A549 (cell line): ENCODE measurements at regions not wholly inside any gene's neighbourhood (a gene's known extent, or its start where the extent isn't known, plus 50 kb on each side); places are given as distances from the start of the nearest gene placed in this dataset.

Source experiments
- ESRRA ChIP-seq: fragments of 150-350 bp; IDR thresholded peaks from 2 replicates; pipeline ENCODE4 v1.6.1; 2014; ENCODE audit warnings: mild to moderate bottlenecking, low read length, borderline replicate concordance
- HDAC2 ChIP-seq: fragments of 200-600 bp; sonication (generic); IDR thresholded peaks from 2 replicates; pipeline ENCODE4 v1.6.1; 2016
- KDM1A ChIP-seq: fragments of 200-600 bp; sonication (generic); IDR thresholded peaks from 2 replicates; pipeline ENCODE4 v1.6.1; 2016; ENCODE audit warnings: low read depth, mild to moderate bottlenecking
- MAFK ChIP-seq: fragments of 450-650 bp; IDR thresholded peaks from 2 replicates; pipeline ENCODE4 v1.6.1; 2014; ENCODE audit not compliant: partially characterized antibody
- POLR2A ChIP-seq: IDR thresholded peaks from 2 replicates; pipeline ENCODE4 v1.6.1; 2012; ENCODE audit warnings: mild to moderate bottlenecking, low read length
- RFX5 ChIP-seq: fragments of 450-650 bp; IDR thresholded peaks from 2 replicates; pipeline ENCODE4 v1.7.1; 2014; ENCODE audit warnings: antibody characterized with exemption, mild to moderate bottlenecking, moderate library complexity
- TF ChIP-seq, protein P1 (sequence below): IDR thresholded peaks from 2 replicates; pipeline ENCODE4 v1.6.1; 2012
- TF ChIP-seq, protein P2 (sequence below): fragments of >200 bp; sonication (Bioruptor Twin); formaldehyde crosslinking; IDR thresholded peaks from 3 replicates; pipeline ENCODE4 v1.5.1; 2016

DNA sequence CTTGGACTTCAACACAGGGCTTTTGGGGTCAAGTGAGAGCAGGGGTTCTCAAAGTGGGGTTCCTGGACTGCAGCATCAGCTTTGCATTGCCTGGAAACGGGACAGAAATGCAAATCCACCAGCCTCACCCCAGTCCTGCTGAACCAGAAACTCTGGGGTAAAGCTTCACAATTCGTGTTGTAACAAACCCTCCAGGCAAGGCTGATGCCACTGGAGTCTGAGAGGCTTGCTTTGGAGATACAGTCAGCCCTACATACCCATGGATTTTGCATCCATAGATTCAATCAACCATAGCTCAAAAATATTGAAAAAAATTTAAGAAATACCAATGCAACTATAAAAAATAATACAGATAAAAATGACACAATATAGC is 160.4 kb upstream of the ECI2 start:
- TF ChIP-seq KDM1A (no peak), MAFK (no peak), POLR2A (no peak), RFX5 (no peak), HDAC2 (no peak), ESRRA (no peak)
- TF ChIP-seq, protein P1, sequence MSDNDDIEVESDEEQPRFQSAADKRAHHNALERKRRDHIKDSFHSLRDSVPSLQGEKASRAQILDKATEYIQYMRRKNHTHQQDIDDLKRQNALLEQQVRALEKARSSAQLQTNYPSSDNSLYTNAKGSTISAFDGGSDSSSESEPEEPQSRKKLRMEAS, result no peak
- TF ChIP-seq, protein P2, sequence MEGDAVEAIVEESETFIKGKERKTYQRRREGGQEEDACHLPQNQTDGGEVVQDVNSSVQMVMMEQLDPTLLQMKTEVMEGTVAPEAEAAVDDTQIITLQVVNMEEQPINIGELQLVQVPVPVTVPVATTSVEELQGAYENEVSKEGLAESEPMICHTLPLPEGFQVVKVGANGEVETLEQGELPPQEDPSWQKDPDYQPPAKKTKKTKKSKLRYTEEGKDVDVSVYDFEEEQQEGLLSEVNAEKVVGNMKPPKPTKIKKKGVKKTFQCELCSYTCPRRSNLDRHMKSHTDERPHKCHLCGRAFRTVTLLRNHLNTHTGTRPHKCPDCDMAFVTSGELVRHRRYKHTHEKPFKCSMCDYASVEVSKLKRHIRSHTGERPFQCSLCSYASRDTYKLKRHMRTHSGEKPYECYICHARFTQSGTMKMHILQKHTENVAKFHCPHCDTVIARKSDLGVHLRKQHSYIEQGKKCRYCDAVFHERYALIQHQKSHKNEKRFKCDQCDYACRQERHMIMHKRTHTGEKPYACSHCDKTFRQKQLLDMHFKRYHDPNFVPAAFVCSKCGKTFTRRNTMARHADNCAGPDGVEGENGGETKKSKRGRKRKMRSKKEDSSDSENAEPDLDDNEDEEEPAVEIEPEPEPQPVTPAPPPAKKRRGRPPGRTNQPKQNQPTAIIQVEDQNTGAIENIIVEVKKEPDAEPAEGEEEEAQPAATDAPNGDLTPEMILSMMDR, result no peak
